ENCODE measurements at regions not wholly inside any gene's neighbourhood (a gene's known extent, or its start where the extent isn't known, plus 50 kb on each side); places are given as distances from the start of the nearest gene placed in this dataset.
"Not testable (repeated sequence)": the region's sequence is repeated elsewhere in the genome, so short reads cannot be mapped to it uniquely, and the experiment has no call there.

DNA sequence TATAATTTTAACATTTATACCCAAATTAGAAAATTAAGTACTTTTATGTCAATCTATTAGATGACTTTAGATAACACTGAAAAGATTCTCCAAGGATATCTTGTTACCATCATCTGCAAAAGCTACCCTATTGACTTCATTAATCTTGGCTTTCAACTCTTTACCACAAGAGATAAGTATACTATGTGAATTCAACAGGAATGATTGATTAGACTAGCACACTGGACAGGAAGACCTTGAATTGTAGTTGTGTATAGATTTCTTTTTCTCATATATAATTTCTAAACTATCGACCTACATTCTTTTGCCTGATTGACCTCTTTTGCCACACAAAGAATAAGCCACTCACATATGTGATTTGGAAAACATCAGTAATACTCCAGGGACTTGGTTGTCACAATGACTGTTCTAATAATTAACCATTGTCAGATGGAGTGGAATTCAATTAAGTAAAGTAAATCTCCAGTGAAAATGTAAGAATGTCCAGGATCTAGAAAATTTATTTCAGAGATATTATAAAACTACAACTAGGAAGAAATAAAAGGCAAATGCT lies 1132.0 kb downstream of the SORCS1 start:
- Mint-ChIP-seq H3K4me1 (no peaks in the 10 kb centered on the region), H3K4me3 (no peak overlapping the region), H3K9me3 (peaks cover 14% of the 10 kb centered on the region), H3K27me3 (no peaks in the 10 kb centered on the region), H3K36me3 (ENCODE audit: low read depth) (no peaks in the 10 kb centered on the region), H3K27ac (no peak overlapping the region)
- no peak for ATAC-seq (replicated peaks)

GRCh38 chr10:106027240-106027639 lies 1137.3 kb downstream of the SORCS1 start:
- Mint-ChIP-seq H3K27ac (no peak overlapping the region), H3K4me1 (no peaks in the 10 kb centered on the region), H3K36me3 (ENCODE audit: low read depth) (no peaks in the 10 kb centered on the region), H3K9me3 (peaks cover 5% of the 10 kb centered on the region), H3K4me3 (no peak overlapping the region), H3K27me3 (no peaks in the 10 kb centered on the region)
- ATAC-seq (replicated peaks) = no peak

GRCh38 chr10:106025208-106025811 lies 1139.2 kb downstream of the SORCS1 start:
- no peaks in the 10 kb centered on the region for H3K4me1 Mint-ChIP-seq
- peaks cover 12% of the 10 kb centered on the region for H3K9me3 Mint-ChIP-seq
- H3K27ac Mint-ChIP-seq = no peak overlapping the region
- H3K36me3 Mint-ChIP-seq (ENCODE audit: low read depth) = no peaks in the 10 kb centered on the region
- ATAC-seq (replicated peaks) = no peak
- no peaks in the 10 kb centered on the region for H3K27me3 Mint-ChIP-seq
- no peak overlapping the region for H3K4me3 Mint-ChIP-seq

DNA sequence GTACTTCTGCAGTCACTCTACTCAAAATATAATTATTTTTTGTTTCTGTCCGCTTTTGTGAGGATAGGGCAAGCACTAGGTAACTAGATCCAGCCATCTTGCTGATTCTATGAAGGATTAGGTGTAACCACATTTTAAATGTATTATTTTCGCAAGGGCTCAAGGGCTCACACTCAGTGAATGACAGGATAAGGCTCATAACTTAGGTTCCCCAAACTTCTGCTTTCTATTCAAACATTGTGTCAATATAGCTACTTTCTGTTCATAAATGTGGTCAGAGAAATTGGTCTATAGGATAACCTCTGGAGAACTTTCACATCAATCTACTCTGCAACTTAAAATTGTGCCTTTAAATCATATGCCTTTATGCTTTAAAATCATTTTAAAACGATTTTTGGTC lies 1141.2 kb downstream of the SORCS1 start:
- Mint-ChIP-seq H3K4me3 (no peak overlapping the region), H3K27me3 (no peaks in the 10 kb centered on the region), H3K27ac (no peak overlapping the region), H3K36me3 (ENCODE audit: low read depth) (no peaks in the 10 kb centered on the region), H3K4me1 (no peaks in the 10 kb centered on the region), H3K9me3 (peaks cover 8% of the 10 kb centered on the region)
- no peak for ATAC-seq (replicated peaks)

DNA sequence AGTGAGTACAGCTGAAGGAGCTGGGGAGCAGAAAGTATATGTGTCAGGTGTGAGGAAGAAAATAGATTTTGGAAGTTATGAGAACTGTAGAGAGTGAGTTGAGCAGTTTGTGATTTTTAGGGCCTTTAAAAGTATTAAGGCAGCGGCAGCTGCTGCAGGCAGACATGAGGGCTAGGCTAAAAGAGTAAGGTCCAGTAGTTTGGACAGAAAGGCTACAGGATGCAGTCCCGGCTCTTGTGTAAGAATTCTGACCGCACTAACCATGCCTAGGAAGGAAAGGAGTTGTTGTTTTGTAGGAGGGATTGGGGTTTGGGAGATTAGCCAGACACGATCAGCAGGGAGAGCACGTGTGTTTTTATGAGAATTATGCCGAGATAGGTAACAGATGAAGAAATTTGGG lies 1144.9 kb downstream of the SORCS1 start:
- H3K27ac Mint-ChIP-seq; H3K4me3 Mint-ChIP-seq; H3K4me1 Mint-ChIP-seq; H3K27me3 Mint-ChIP-seq; ATAC-seq (replicated peaks); H3K36me3 Mint-ChIP-seq (ENCODE audit: low read depth): not testable (repeated sequence)
- H3K9me3 Mint-ChIP-seq = peaks cover 12% of the 10 kb centered on the region

DNA sequence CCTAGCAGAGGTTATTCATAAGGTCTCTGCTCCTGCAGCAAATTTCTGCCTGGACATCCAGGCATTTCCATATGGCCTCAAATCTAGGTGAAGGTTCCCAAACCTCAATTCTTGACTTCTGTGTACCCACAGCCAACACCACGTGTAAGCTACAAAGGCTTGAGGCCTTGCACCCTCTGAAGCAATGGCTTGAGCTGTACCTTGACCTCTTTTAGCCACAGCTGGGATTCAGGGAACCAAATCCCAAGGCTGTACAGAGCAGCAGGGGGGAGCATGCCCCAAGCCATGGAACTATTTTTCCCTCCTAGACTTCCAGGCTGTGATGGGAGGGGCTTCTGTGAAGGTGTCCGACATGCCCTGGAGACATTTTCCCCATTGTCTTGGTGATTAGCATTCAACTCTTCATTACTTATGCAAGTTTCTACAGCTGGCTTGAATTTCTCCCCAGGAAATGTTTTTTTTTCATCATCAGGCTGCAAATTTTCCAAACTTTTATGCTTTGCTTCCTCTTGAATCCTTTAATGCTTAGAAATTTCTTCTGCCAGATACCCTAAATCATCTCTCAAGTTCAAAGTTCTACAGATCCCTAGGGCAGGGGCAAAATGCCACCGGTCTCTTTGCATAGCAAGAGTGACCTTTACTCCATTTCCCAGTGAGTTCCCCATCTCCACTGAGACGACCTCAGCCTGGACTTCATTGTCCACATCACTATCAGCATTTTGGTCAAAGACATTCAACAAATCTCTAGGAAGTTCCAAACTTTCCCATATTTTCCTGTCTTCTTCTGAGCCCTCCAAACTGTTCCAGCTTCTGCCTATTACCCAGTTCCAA lies 1148.9 kb downstream of the SORCS1 start:
- not testable (repeated sequence) for H3K4me3 Mint-ChIP-seq; H3K27ac Mint-ChIP-seq; H3K9me3 Mint-ChIP-seq; ATAC-seq (replicated peaks); H3K36me3 Mint-ChIP-seq (ENCODE audit: low read depth); H3K4me1 Mint-ChIP-seq; H3K27me3 Mint-ChIP-seq

DNA sequence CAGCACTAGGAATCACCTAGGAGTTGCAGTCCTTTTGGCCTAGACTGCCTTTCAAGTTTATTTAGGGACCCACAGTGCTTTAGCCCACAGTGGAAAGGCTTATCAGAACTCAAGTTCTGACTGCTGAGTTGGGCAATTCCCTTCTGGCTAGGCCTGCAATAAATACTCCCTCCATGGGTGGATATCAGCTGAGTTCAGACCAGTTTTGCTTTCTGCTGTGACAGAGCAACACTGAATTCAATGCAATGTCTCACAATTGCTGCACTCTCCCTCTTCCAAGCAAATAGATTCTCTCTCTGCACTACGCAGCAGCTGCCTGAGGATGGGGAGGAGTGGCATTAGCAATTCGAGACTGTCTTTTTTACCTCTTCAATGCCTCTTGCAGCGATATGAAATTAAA lies 1153.3 kb downstream of the SORCS1 start:
- Mint-ChIP-seq H3K36me3 (ENCODE audit: low read depth) (no peaks in the 10 kb centered on the region), H3K4me3 (no peak overlapping the region), H3K27ac (no peak overlapping the region), H3K9me3 (peaks cover 8% of the 10 kb centered on the region), H3K27me3 (no peaks in the 10 kb centered on the region), H3K4me1 (no peaks in the 10 kb centered on the region)
- no peak for ATAC-seq (replicated peaks)

DNA sequence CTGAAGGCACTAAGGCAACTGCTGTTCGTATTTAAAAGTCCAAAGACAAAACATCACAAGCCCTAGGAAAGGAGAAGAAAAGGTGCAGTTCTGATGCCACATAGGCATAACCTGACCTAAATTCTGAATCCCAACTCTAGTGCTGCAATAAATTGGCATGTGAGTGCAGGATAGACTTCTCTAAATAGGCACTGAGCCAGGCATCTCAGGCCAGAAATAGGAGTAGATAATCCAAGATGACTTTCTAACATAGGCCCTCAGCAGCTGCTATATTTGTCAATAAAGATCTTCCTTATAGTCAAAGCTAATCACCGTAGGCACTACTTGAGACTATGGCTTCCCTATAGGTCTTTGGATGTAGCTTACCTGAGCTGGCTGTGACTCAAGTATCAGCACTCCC lies 1163.8 kb downstream of the SORCS1 start:
- no peak overlapping the region for H3K27ac Mint-ChIP-seq
- no peaks in the 10 kb centered on the region for H3K36me3 Mint-ChIP-seq (ENCODE audit: low read depth)
- H3K27me3 Mint-ChIP-seq = no peaks in the 10 kb centered on the region
- no peak for ATAC-seq (replicated peaks)
- H3K4me1 Mint-ChIP-seq = no peaks in the 10 kb centered on the region
- H3K9me3 Mint-ChIP-seq = peaks cover 13% of the 10 kb centered on the region
- H3K4me3 Mint-ChIP-seq = no peak overlapping the region

GRCh38 chr10:105993609-105994008 lies 1170.9 kb downstream of the SORCS1 start:
- H3K27ac Mint-ChIP-seq = no peak overlapping the region
- no peaks in the 10 kb centered on the region for H3K36me3 Mint-ChIP-seq (ENCODE audit: low read depth)
- H3K9me3 Mint-ChIP-seq = peaks cover 19% of the 10 kb centered on the region
- ATAC-seq (replicated peaks) = no peak
- no peaks in the 10 kb centered on the region for H3K4me1 Mint-ChIP-seq
- H3K27me3 Mint-ChIP-seq = no peaks in the 10 kb centered on the region
- no peak overlapping the region for H3K4me3 Mint-ChIP-seq

DNA sequence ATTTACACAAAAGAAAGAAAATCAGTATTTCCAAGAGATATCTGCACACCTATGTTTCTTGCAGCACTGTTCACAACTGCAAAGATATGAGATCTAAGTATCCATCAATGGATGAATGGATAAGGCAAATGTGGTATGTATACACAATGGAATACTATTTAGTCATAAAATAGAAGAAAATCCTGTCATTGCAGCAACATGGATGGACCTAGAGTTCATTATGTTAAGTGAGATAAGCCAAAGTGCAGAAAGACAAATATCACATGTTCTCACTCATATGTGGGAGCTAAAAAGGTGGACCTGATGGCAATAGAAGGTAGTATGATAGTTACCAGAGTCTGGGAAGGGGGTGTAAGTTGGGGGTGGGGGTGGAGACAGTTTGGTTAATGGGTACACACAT lies 1171.6 kb downstream of the SORCS1 start:
- Mint-ChIP-seq H3K27ac (no peak overlapping the region), H3K9me3 (peaks cover 19% of the 10 kb centered on the region), H3K36me3 (ENCODE audit: low read depth) (no peaks in the 10 kb centered on the region), H3K4me1 (no peaks in the 10 kb centered on the region), H3K4me3 (no peak overlapping the region), H3K27me3 (no peaks in the 10 kb centered on the region)
- no peak for ATAC-seq (replicated peaks)

DNA sequence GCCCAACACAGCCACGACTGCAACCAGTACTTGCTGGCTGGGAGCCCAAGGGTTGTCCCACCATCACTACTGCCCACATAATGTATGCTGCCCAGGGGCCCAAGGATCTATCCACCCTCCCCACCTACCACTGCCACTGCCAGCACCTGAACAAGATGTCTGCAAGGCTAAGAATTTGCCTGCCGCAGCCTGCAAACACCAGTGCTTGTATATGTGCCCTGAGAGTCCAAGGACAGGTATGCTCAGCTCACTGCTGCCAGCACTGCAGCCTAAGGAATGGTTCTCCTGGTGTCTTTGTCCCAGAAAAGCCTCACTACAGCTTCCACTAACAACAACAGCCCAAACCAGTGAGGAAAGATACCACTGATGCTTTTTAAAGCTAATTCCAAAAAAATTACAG lies 1174.0 kb downstream of the SORCS1 start:
- Mint-ChIP-seq H3K9me3 (peaks cover 18% of the 10 kb centered on the region), H3K27ac (no peak overlapping the region), H3K4me1 (no peaks in the 10 kb centered on the region), H3K4me3 (no peak overlapping the region), H3K27me3 (no peaks in the 10 kb centered on the region), H3K36me3 (ENCODE audit: low read depth) (no peaks in the 10 kb centered on the region)
- no peak for ATAC-seq (replicated peaks)

GRCh38 chr10:105989995-105990394 lies 1174.5 kb downstream of the SORCS1 start:
- H3K27me3 Mint-ChIP-seq = no peaks in the 10 kb centered on the region
- peaks cover 18% of the 10 kb centered on the region for H3K9me3 Mint-ChIP-seq
- H3K4me3 Mint-ChIP-seq = no peak overlapping the region
- H3K36me3 Mint-ChIP-seq (ENCODE audit: low read depth) = no peaks in the 10 kb centered on the region
- no peaks in the 10 kb centered on the region for H3K4me1 Mint-ChIP-seq
- ATAC-seq (replicated peaks) = no peak
- no peak overlapping the region for H3K27ac Mint-ChIP-seq

DNA sequence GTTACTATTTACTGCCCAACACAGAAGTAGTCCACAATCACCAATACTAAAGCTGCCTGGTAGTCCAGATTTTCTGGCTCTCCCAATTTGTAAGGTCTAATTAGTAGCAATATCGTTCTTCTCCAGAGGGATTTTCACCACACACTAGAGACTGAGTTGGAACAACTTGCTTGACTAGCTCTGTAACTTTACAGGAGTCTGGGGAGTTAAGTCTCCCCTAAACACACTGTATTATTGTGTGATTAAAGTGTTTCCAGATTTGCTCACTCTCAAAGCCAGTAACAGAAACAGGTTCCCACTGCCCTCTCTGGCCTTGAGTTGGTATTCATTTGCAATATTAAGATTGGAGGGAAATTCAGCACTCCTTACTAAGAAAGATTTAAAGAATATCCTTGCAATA lies 1175.7 kb downstream of the SORCS1 start:
- H3K4me1 Mint-ChIP-seq = no peaks in the 10 kb centered on the region
- H3K27ac Mint-ChIP-seq = no peak overlapping the region
- H3K9me3 Mint-ChIP-seq = peaks cover 22% of the 10 kb centered on the region
- H3K27me3 Mint-ChIP-seq = no peaks in the 10 kb centered on the region
- no peak for ATAC-seq (replicated peaks)
- no peak overlapping the region for H3K4me3 Mint-ChIP-seq
- no peaks in the 10 kb centered on the region for H3K36me3 Mint-ChIP-seq (ENCODE audit: low read depth)

GRCh38 chr10:105986912-105987635 lies 1177.4 kb downstream of the SORCS1 start:
- no peaks in the 10 kb centered on the region for H3K36me3 Mint-ChIP-seq (ENCODE audit: low read depth)
- H3K4me3 Mint-ChIP-seq = no peak overlapping the region
- ATAC-seq (replicated peaks) = no peak
- no peak overlapping the region for H3K27ac Mint-ChIP-seq
- H3K27me3 Mint-ChIP-seq = no peaks in the 10 kb centered on the region
- peaks cover 19% of the 10 kb centered on the region for H3K9me3 Mint-ChIP-seq
- no peaks in the 10 kb centered on the region for H3K4me1 Mint-ChIP-seq

DNA sequence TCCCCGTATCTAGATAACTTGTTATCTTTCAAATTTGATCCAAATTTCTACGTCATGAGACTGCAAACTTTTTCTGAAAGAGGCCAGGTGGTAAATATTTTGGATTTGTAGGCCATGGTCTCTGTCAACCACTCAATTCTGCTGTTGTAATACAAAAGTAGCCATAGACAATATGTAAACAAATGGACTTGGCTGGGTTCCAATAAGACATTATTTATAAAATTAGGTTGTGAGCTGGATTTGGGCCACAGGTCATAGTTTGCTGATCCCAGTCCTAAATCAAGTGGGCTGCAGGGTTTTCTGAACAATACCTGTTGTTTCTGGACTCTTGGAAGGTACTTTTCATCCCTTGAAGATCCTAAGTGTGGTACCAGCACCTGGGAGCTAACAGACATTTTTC lies 1178.0 kb downstream of the SORCS1 start:
- Mint-ChIP-seq H3K27ac (no peak overlapping the region), H3K36me3 (ENCODE audit: low read depth) (no peaks in the 10 kb centered on the region), H3K4me3 (no peak overlapping the region), H3K9me3 (peaks cover 19% of the 10 kb centered on the region), H3K4me1 (no peaks in the 10 kb centered on the region), H3K27me3 (no peaks in the 10 kb centered on the region)
- ATAC-seq (replicated peaks) = no peak
